ENCODE measurements at regions not wholly inside any gene's neighbourhood (a gene's known extent, or its start where the extent isn't known, plus 50 kb on each side); places are given as distances from the start of the nearest gene placed in this dataset.

- no peak for DNase-seq (ENCODE audit: low read depth)
Observed at GRCh38 chr5:2134543-2135292, 252.0 kb upstream of the IRX4 start.

DNA sequence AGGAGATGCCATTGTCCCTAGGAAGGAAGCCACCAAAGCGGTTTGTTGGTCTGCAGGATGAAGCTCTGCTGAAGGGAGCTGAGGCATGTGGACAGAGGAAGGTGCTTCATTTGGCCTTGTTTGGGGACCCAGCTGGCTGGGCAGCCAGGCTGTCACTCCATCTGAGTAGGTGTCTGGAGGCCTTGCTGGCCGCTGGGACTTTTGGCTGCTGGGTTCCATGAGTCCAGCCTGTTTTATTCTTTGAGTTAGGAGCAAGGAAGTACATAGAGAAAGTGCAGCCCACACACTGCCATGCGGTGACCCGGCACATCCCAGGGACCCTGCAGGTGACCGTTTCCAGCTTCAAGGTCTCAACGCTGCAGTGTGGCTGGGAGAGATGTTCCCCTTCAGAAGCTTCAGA lies 251.2 kb upstream of the IRX4 start:
- DNase-seq (ENCODE audit: low read depth), result no peak

GRCh38 chr5:2133080-2133479 lies 250.4 kb upstream of the IRX4 start:
- no peak for DNase-seq (ENCODE audit: low read depth)

GRCh38 chr5:2132497-2132847 lies 249.7 kb upstream of the IRX4 start:
- DNase-seq (ENCODE audit: low read depth), result no peak

DNA sequence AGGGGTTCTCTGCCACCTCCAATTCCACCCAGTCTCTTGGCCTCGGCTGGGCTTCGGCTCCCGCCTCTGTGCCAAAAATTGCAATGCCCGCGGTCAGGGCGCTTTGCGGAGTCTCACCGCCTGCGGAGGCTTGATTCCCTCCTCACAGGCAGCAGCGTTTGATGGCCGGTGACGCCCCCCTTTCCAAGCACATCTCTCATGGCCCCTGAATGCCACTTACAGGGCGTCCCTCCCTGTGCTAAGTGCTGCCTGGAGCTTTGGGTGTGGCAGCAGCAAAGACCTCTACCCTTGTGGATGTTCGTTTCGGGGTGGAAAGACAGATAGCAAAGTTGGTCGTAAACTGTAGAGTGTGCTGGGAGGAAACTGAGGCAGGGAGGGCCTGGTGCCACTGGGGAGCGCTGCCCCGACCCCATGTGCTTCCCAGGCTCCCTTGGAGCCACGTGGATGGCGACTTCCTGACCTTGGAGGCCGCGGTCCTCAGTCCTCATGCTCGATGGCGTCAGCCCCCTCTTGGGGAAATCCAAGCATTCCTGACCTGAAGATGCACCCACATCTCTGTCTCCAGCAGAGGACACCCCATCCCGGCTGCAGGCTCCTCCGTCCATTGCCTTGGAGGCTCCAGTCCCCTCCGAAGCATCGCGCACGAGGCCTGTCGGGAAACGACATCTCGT lies 249.2 kb upstream of the IRX4 start:
- DNase-seq (ENCODE audit: low read depth), result no peak

DNA sequence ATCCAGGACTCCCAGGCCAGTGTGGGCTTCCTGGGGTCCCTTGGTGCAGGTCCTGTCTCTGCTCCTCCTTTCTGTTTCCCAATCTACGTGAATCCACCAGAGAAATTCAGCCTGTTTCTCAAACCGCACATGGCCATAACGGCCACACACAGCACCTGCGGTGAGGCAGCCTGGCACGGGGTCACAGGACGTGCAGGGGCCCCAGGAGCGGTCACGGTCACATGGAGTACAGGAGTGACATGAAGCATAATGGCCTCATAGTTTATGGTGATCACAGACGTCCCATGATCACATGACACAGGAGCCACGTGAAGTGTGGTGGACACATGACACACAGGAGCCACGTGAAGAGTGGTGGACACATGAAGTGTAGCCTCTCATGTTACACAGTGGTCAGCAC lies 248.5 kb upstream of the IRX4 start:
- no peak for DNase-seq (ENCODE audit: low read depth)

- no peak for DNase-seq (ENCODE audit: low read depth)
Observed at GRCh38 chr5:2130361-2130760, 247.6 kb upstream of the IRX4 start.

- DNase-seq (ENCODE audit: low read depth), result no peak
Observed at GRCh38 chr5:2129568-2130272, 247.0 kb upstream of the IRX4 start.

GRCh38 chr5:2128686-2129355 lies 246.1 kb upstream of the IRX4 start:
- DNase-seq (ENCODE audit: low read depth), result no peak

- DNase-seq (ENCODE audit: low read depth), result no peak
Observed at GRCh38 chr5:2126512-2126911, 243.8 kb upstream of the IRX4 start.

- DNase-seq (ENCODE audit: low read depth), result no peak
Observed at GRCh38 chr5:2125901-2126265, 243.2 kb upstream of the IRX4 start.

DNA sequence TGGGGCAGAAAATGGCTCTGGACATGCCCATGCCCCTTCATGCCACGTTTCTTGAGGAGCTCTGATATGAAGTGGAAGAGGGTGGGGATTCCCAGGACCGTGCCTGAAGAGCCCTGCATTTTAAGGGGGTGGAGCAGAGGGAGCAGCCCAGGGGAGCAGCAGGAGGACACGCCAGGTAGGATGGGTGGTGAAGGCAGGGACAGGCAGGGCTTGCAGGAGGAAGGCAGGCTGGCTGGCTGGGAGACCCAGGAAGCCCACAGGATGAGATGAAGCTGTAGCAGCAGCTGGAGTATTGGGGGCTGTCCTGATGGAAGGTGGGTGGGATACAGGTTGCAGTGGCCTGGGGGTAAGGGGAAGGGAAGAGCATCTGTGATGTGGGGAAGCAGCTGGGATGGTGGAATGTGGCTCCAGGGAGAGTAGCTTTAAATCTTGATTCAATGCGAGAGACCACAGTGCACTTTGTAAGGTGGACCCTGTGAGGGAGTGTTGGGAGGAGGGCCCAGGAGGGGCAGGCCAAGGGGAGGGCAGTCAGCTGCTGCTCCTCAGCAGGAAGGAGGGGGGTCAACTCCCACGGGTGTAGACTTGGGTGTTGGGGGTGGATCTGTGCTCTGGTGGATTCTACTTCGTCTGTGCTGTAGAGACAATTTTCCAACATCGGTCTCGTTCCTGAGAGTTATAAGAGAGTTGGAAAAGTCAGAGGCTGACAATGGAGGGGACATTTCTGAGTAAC lies 242.6 kb upstream of the IRX4 start:
- DNase-seq (ENCODE audit: low read depth), result no peak

DNA sequence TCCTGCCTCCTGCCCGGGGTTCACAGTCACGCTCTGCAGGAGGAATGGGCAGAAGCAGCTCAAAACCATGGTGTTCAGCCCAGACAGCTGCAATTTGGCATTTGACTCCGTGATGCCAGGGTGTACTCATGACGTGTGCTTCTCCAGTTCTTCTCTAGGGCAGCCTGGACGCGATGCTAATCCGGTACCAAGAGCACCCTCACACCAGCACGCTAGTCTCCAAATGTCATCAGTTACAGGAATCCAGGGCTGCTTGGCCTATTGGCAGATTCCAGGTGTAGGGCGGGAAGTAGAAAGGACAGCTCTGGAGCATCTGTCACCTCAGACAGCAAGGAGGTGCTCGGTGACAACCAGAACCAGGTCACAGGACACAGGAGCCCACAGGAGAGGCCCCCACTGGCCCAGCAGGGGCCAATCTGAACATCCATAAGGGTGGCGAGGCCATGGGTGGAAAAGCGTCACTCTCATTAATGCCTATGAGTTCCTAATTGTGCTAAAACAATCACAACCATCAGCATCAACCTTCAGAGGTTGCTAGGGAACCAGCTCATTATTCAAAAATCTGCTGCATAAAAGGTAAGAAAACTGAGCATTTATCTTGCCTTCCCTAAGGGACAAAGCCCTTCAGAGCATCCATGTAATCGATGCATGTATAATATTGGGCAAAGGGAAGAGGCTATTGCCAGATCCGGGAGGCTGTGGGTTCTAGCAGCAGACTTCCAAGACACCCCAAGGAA lies 241.9 kb upstream of the IRX4 start:
- DNase-seq (ENCODE audit: low read depth), result no peak

GRCh38 chr5:2123874-2124273 lies 241.1 kb upstream of the IRX4 start:
- DNase-seq (ENCODE audit: low read depth), result no peak

DNA sequence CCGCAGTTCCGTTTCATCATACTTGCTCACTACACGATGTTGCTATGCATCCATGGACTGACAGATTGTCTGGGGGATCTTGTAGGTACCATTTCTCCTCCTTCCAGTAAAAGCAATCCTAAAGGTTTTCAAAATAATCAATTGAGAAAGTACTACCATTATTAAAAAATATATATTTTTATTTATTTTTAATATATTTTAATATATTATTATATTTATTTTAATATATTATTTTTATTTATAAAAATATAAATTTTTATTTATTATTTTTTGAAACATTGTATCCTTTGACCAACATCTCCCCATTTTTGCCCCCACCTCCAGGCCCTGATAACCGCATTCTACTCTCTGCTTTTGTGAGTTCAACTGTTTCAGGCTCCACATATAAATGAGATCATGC lies 237.6 kb upstream of the IRX4 start:
- DNase-seq (ENCODE audit: low read depth), result no peak

DNA sequence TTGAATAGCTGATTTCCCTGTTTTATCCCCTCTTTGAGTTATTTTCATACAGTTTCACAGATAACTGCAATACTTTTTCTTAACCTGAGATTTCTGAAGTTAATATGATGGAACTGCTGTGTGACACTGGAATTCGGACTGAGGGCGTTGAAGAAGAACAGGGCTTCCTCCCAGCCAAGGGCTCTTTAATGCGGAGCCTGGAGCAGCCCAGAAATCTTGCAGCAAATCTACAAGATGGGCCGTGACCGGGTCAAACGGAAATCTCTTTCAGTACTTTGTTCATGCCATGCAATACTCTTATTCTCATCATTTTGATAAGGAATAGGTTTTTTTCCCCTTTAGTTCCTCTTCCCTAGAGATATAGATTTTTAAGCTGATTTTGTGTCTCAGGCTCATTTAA lies 236.8 kb upstream of the IRX4 start:
- DNase-seq (ENCODE audit: low read depth), result no peak

- no peak for DNase-seq (ENCODE audit: low read depth)
Observed at GRCh38 chr5:2113348-2114131, 230.8 kb upstream of the IRX4 start.

DNA sequence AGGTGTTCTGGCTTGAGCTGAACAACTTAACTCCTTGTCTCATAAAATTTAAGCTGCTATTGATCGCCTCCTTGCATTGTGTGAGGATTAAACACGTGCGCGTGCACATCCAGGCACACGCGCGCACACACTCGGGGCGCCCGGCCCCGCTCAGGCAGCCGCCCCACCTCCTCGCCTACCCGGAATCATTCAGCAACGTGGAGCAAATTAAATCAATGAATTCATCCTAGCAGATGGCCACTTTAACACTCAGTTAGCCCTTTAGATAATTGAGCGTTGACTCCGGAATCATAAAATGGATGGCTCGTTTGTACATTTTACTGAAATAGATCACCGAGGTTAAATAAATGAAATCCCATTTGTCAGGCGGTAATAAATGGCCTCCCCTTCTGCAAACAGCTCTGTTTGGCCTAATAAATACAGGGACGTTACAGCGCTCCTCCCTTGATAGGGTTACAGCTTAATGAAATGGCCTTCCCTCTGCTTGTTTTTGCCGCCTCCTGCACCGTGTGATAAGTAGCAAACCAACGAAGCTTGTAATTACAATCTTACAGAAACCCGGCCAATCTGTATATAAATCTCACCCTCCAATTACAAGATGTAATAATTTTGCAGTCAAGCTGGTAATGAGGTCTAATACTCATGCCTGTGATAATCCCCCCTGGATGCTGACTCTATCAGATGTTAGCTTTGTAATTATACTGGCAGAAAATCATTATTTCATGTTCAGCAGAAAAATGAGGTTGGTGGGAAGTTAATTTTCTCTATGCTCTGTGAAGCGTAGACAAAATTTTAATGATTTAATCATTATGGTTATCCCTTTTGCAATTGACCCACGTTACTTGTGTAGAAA lies 229.7 kb upstream of the IRX4 start:
- DNase-seq (ENCODE audit: low read depth), result no peak

- DNase-seq (ENCODE audit: low read depth), result no peak
Observed at GRCh38 chr5:2111569-2112105, 228.9 kb upstream of the IRX4 start.

Measured in myocyte (in vitro differentiated cells).